H1 (cell line): ENCODE measurements at regions not wholly inside any gene's neighbourhood (a gene's known extent, or its start where the extent isn't known, plus 50 kb on each side); places are given as distances from the start of the nearest gene placed in this dataset.

ENCODE experiments used
- ATF2 ChIP-seq: IDR thresholded peaks from 2 replicates; pipeline ENCODE4 v1.6.1; 2012; ENCODE audit warnings: low read length, inconsistent platforms
- CEBPB ChIP-seq: IDR thresholded peaks from 2 replicates; pipeline ENCODE4 v1.6.1; 2012; ENCODE audit warnings: low read depth, low read length
- CHD1 ChIP-seq: IDR thresholded peaks from 2 replicates; pipeline ENCODE4 v1.6.1; 2012; ENCODE audit warnings: low read depth, low read length, improper control_type of control experiment
- CTCF ChIP-seq, 3 experiments: IDR thresholded peaks; 1 replicate in 2 of 3; 2 replicates in 1 of 3; pipeline versions ENCODE4 v1.5.1 to v1.6.1; 2011; ENCODE audit warnings: low read length in 3 of 3, mild to moderate bottlenecking in 3 of 3, inconsistent platforms in 2 of 3, low read depth in 1 of 3, moderate library complexity in 1 of 3; ENCODE audit not compliant: insufficient read depth in 1 of 3; ENCODE audit errors: control extremely low read depth in 1 of 3
- JUND ChIP-seq: IDR thresholded peaks from 2 replicates; pipeline ENCODE4 v1.6.1; 2011; ENCODE audit warnings: mild to moderate bottlenecking, improper control_type of control experiment, low read length
- MAFK ChIP-seq: IDR thresholded peaks from 2 replicates; pipeline ENCODE4 v1.6.1; 2012; ENCODE audit warnings: low read depth, mild to moderate bottlenecking, improper control_type of control experiment, low read length
- NRF1 ChIP-seq: IDR thresholded peaks from 2 replicates; pipeline ENCODE4 v1.6.1; 2011; ENCODE audit warnings: mild to moderate bottlenecking, low read depth, low read length, improper control_type of control experiment
- POLR2A ChIP-seq, 2 experiments: IDR thresholded peaks; 1 replicate in 1 of 2; 2 replicates in 1 of 2; pipeline ENCODE4 v1.6.1; 2011; ENCODE audit warnings: low read depth in 2 of 2, low read length in 2 of 2, mild to moderate bottlenecking in 2 of 2; ENCODE audit errors: control extremely low read depth in 1 of 2
- POLR2AphosphoS5 ChIP-seq: IDR thresholded peaks from 2 replicates; pipeline ENCODE4 v1.6.1; 2011; ENCODE audit warnings: low read depth, low read length
- RBBP5 ChIP-seq: IDR thresholded peaks from 2 replicates; pipeline ENCODE4 v1.7.1; 2012; ENCODE audit warnings: low read depth, mild to moderate bottlenecking, inconsistent platforms, low read length, moderate library complexity, borderline replicate concordance
- RFX5 ChIP-seq: IDR thresholded peaks from 2 replicates; pipeline ENCODE4 v1.6.1; 2011; ENCODE audit warnings: low read depth, low read length, improper control_type of control experiment, borderline replicate concordance
- YY1 ChIP-seq: IDR thresholded peaks from 2 replicates; pipeline ENCODE4 v1.6.1; 2011; ENCODE audit warnings: low read depth, mild to moderate bottlenecking, low read length
- TF ChIP-seq, protein P1 (sequence below): IDR thresholded peaks from 2 replicates; pipeline ENCODE4 v1.6.1; 2011; ENCODE audit warnings: low read depth, mild to moderate bottlenecking, low read length; ENCODE audit not compliant: insufficient read depth

DNA sequence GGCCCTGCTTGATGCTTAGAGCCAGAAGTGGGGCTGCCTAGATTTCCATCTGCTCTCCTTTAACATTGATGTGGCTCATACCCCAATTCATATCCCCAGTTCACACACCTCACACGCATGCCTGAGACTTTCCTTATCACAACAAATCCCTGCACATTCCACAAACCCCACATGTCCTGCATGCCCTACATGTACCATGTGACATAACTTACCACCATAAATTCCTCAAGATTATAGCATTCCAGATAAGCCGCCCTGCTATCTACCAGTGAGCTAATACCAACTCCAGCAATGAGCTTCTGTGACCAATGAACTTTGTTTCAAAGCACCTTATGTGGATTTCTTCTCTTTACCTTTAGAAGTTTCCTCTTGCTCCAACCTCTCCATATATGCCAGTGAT is 104.7 kb upstream of the RAB11FIP2 start:
- TF ChIP-seq CTCF (IDR thresholded peaks at IDR 0.05; ENCODE audit: control extremely low read depth in 1 of 3, insufficient read depth in 1 of 3, low read depth in 1 of 3, low read length in 3 of 3), result no peak
- no peak for TF ChIP-seq NRF1
- no peak for TF ChIP-seq RBBP5
- no peak for TF ChIP-seq POLR2A (IDR thresholded peaks at IDR 0.05; ENCODE audit: control extremely low read depth in 1 of 2, low read depth in 2 of 2, low read length in 2 of 2)
- no peak for TF ChIP-seq ATF2
- TF ChIP-seq, protein P1, sequence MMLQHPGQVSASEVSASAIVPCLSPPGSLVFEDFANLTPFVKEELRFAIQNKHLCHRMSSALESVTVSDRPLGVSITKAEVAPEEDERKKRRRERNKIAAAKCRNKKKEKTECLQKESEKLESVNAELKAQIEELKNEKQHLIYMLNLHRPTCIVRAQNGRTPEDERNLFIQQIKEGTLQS, result no peak
- TF ChIP-seq CEBPB, result no peak
- no peak for TF ChIP-seq JUND
- TF ChIP-seq RFX5, result no peak
- no peak for TF ChIP-seq MAFK
- TF ChIP-seq POLR2AphosphoS5, result no peak
- TF ChIP-seq CHD1, result no peak
- TF ChIP-seq YY1, result no peak
